H1 (cell line): ENCODE measurements at regions not wholly inside any gene's neighbourhood (a gene's known extent, or its start where the extent isn't known, plus 50 kb on each side); places are given as distances from the start of the nearest gene placed in this dataset.

ENCODE experiments used
- CTCF ChIA-PET: fragments of 300-600 bp; sonication (Branson Sonifier 250); formaldehyde crosslinking; loops from one replicate; lab custom pipeline; 2021; ENCODE audit not compliant: partially characterized antibody; lab: Charles Lee
- POLR2A ChIA-PET: fragments of 300-600 bp; sonication (Branson Sonifier 250); formaldehyde crosslinking; loops from one replicate; lab custom pipeline; 2021; ENCODE audit warnings: inconsistent platforms; ENCODE audit not compliant: partially characterized antibody; lab: Charles Lee
- DNase-seq, 2 experiments: peaks; one replicate each; pipeline versions ENCODE4 v3.0.0 to v3.0.0-alpha.2; 2010 to 2022; ENCODE audit warnings: low spot score in 2 of 2, low read depth in 1 of 2, mixed read lengths in 1 of 2
- FAIRE-seq: peaks from 2 replicates; lab custom pipeline; 2011; peaks lifted over from hg19 to GRCh38; lab: Jason Lieb, UNC
- H2AFZ ChIP-seq: 2 replicates; pipeline ENCODE4 v1.8.1; 2012; ENCODE audit warnings: low read length, inconsistent platforms
- H2AK5ac ChIP-seq: 2 replicates; pipeline ENCODE4 v1.6.1; 2013; ENCODE audit warnings: low read depth, low read length
- H2BK120ac ChIP-seq: replicated peaks from 2 replicates; pipeline ENCODE3; 2013; ENCODE audit warnings: low read depth, low read length, inconsistent platforms
- H2BK12ac ChIP-seq: 2 replicates; pipeline ENCODE4 v1.6.1; 2013; ENCODE audit warnings: low read depth, low read length
- H2BK15ac ChIP-seq: 2 replicates; pipeline ENCODE4 v1.6.1; 2013; ENCODE audit warnings: low read length
- H2BK20ac ChIP-seq: 2 replicates; pipeline ENCODE4 v1.6.1; 2013; ENCODE audit warnings: low read length
- H2BK5ac ChIP-seq: 2 replicates; pipeline ENCODE4 v1.6.1; 2013; ENCODE audit warnings: low read depth, low read length
- H3K14ac ChIP-seq: 2 replicates; pipeline ENCODE4 v1.6.1; 2013; ENCODE audit warnings: inconsistent platforms; ENCODE audit not compliant: insufficient read length
- H3K18ac ChIP-seq: 2 replicates; pipeline ENCODE4 v1.6.1; 2013; ENCODE audit warnings: low read length; ENCODE audit errors: extremely low read depth
- H3K23ac ChIP-seq: 2 replicates; pipeline ENCODE4 v1.6.1; 2013; ENCODE audit warnings: inconsistent platforms; ENCODE audit not compliant: insufficient read length
- H3K23me2 ChIP-seq: 2 replicates; pipeline ENCODE4 v1.6.1; 2013; ENCODE audit warnings: low read depth, low read length
- H3K27ac ChIP-seq: 2 replicates; pipeline ENCODE4 v1.6.1; 2011; ENCODE audit warnings: low read depth, low read length, inconsistent platforms
- H3K27me3 ChIP-seq, 4 experiments: replicated peaks in 1 of 4; 1 replicate in 1 of 4; 2 replicates in 3 of 4; pipeline versions ENCODE4 v1.6.1 to v1.8.1; 2011 to 2013; ENCODE audit warnings: low read length in 3 of 4, mild to moderate bottlenecking in 3 of 4, inconsistent platforms in 2 of 4, mixed read lengths in 2 of 4, moderate library complexity in 1 of 4; ENCODE audit not compliant: control insufficient read depth in 3 of 4, insufficient read depth in 3 of 4; ENCODE audit errors: extremely low read depth in 1 of 4
- H3K36me3 ChIP-seq, 4 experiments: 2 replicates each; pipeline versions ENCODE4 v1.6.1 to v1.8.1; 2011 to 2013; ENCODE audit warnings: mild to moderate bottlenecking in 4 of 4, low read length in 3 of 4, moderate library complexity in 2 of 4, control low read depth in 1 of 4, inconsistent platforms in 1 of 4; ENCODE audit not compliant: insufficient read depth in 4 of 4, control insufficient read depth in 2 of 4
- H3K4ac ChIP-seq: replicated peaks from 2 replicates; pipeline ENCODE3; 2013; ENCODE audit warnings: low read length, low read depth, mixed read lengths, inconsistent platforms; ENCODE audit not compliant: insufficient read length
- H3K4me1 ChIP-seq, 4 experiments: replicated peaks in 1 of 4; 1 replicate in 1 of 4; 2 replicates in 3 of 4; pipeline versions ENCODE4 v1.6.1 to v1.8.1; 2011 to 2013; ENCODE audit warnings: low read length in 3 of 4, inconsistent platforms in 2 of 4, mixed read lengths in 1 of 4; ENCODE audit not compliant: insufficient read depth in 4 of 4, control insufficient read depth in 3 of 4
- H3K4me2 ChIP-seq, 2 experiments: 2 replicates each; pipeline versions ENCODE4 v1.6.1 to v1.8.1; 2011 to 2013; ENCODE audit warnings: low read depth in 2 of 2, low read length in 2 of 2, control low read depth in 1 of 2, inconsistent platforms in 1 of 2, mild to moderate bottlenecking in 1 of 2; ENCODE audit not compliant: insufficient read depth in 1 of 2
- H3K4me3 ChIP-seq, 4 experiments: fragments of 200-600, 300-600 bp in 1 of 4; sonication (generic), shearing (Covaris generic), sonication (Bioruptor Twin) in 1 of 4; 2 replicates each; pipeline versions ENCODE4 v1.5.1 to v1.8.1; 2011 to 2016; ENCODE audit warnings: low read length in 4 of 4, low read depth in 3 of 4, control low read depth in 2 of 4, inconsistent platforms in 2 of 4, mild to moderate bottlenecking in 2 of 4, mixed read lengths in 1 of 4, moderate library complexity in 1 of 4; ENCODE audit not compliant: insufficient read depth in 2 of 4; ENCODE audit errors: extremely low read depth in 1 of 4
- H3K56ac ChIP-seq: replicated peaks from 2 replicates; pipeline ENCODE3; 2013; ENCODE audit warnings: low read depth, mild to moderate bottlenecking, mixed read lengths, low read length, inconsistent platforms; ENCODE audit not compliant: insufficient read length
- H3K79me1 ChIP-seq: 2 replicates; pipeline ENCODE4 v1.6.1; 2013; ENCODE audit warnings: low read depth, low read length, control low read depth
- H3K79me2 ChIP-seq, 2 experiments: 2 replicates each; pipeline versions ENCODE4 v1.6.1 to v1.8.1; 2012 to 2013; ENCODE audit warnings: low read length in 2 of 2, mild to moderate bottlenecking in 2 of 2, inconsistent platforms in 1 of 2; ENCODE audit not compliant: insufficient read depth in 2 of 2, control insufficient read depth in 1 of 2
- H3K9ac ChIP-seq, 4 experiments: replicated peaks in 1 of 4; 1 replicate in 1 of 4; 2 replicates in 3 of 4; pipeline versions ENCODE4 v1.6.1 to v1.8.1; 2011 to 2013; ENCODE audit warnings: low read depth in 3 of 4, low read length in 3 of 4, control low read depth in 2 of 4, mild to moderate bottlenecking in 2 of 4, moderate library complexity in 2 of 4, inconsistent platforms in 1 of 4; ENCODE audit errors: extremely low read depth in 1 of 4
- H3K9me3 ChIP-seq, 2 experiments: 2 replicates each; pipeline versions ENCODE4 v1.6.1 to v1.8.1; 2012 to 2013; ENCODE audit warnings: mild to moderate bottlenecking in 2 of 2, moderate library complexity in 2 of 2, control low read depth in 1 of 2, inconsistent platforms in 1 of 2, low read depth in 1 of 2, low read length in 1 of 2, mixed read lengths in 1 of 2; ENCODE audit not compliant: insufficient read depth in 2 of 2
- H4K20me1 ChIP-seq, 2 experiments: replicated peaks in 1 of 2; 2 replicates each; pipeline versions ENCODE3 to v1.8.1; 2011 to 2013; ENCODE audit warnings: inconsistent platforms in 2 of 2, low read length in 2 of 2, mild to moderate bottlenecking in 1 of 2; ENCODE audit not compliant: insufficient read depth in 2 of 2, control insufficient read depth in 1 of 2
- H4K5ac ChIP-seq: 2 replicates; pipeline ENCODE4 v1.6.1; 2013; ENCODE audit warnings: low read length, low read depth, mixed read lengths, inconsistent platforms; ENCODE audit not compliant: insufficient read length
- H4K8ac ChIP-seq: 2 replicates; pipeline ENCODE4 v1.8.0; 2013; ENCODE audit warnings: mild to moderate bottlenecking, moderate library complexity, low read length, inconsistent platforms; ENCODE audit not compliant: insufficient read depth; ENCODE audit errors: extremely low read depth
- H4K91ac ChIP-seq: replicated peaks from 2 replicates; pipeline ENCODE3; 2013; ENCODE audit warnings: low read length, mixed read lengths, inconsistent platforms; ENCODE audit not compliant: insufficient read length
- CHD2 ChIP-seq: IDR thresholded peaks from 2 replicates; pipeline ENCODE4 v1.6.1; 2012; ENCODE audit warnings: low read length, improper control_type of control experiment
- WGBS, 2 experiments: shearing (Covaris generic) in 1 of 2; methylation state at CpG; one replicate each; pipeline versions ENCODE4 v1.1.6 to v1.1.7; 2013 to 2015; ENCODE audit warnings: low lambda C conversion rate in 2 of 2, mixed read lengths in 2 of 2, inconsistent platforms in 1 of 2, low coverage in 1 of 2, missing lambda C conversion rate in 1 of 2; ENCODE audit not compliant: insufficient replicate concordance in 2 of 2, insufficient coverage in 1 of 2, insufficient read length in 1 of 2; ENCODE audit errors: extremely low coverage in 1 of 2, missing lambda C conversion rate in 1 of 2; 5-methylcytosine and 5-hydroxymethylcytosine counted together

- DNase-seq (no peak), FAIRE-seq (no peak)
- CTCF ChIA-PET = interaction anchor here (1.3 to 8.2 kb wide), 4 partner anchors 11 to 129 kb away, joined by 3 to 80 read pairs (median 18); no protein-coding TSS in a partner anchor
These were observed 72.4 kb downstream of the CCNG2 start for GRCh38 chr4:77229433-77229832.

More at GRCh38 chr4:77229433-77229832, 72.4 kb downstream of the CCNG2 start:
- Histone ChIP-seq H3K9me3 (peaks cover 2 to 3% of the 10 kb centered on the region in 2 experiments; a peak in 1 of 4 replicates), H2BK15ac (no peak overlapping the region), H2BK20ac (no peak overlapping the region), H4K91ac (no peak overlapping the region), H3K36me3 (no peaks in the 10 kb centered on the region), H2BK5ac (no peak overlapping the region), H3K23ac (no peak overlapping the region), H2AK5ac (no peak overlapping the region), H3K4me2 (no peak overlapping the region), H3K23me2 (no peaks in the 10 kb centered on the region), H3K79me2 (no peaks in the 10 kb centered on the region), H3K14ac (no peak overlapping the region), H2BK120ac (no peak overlapping the region), H3K4me1 (no peaks in the 10 kb centered on the region), H3K4ac (no peak overlapping the region), H4K5ac (no peak overlapping the region), H3K27me3 (no peaks in the 10 kb centered on the region), H2BK12ac (no peak overlapping the region), H3K4me3 (no peak overlapping the region), H4K20me1 (no peaks in the 10 kb centered on the region), H4K8ac (no peak overlapping the region), H3K27ac (no peak overlapping the region), H3K79me1 (no peaks in the 10 kb centered on the region), H3K9ac (no peak overlapping the region), H3K56ac (no peak overlapping the region), H3K18ac (no peak overlapping the region), H2AFZ (no peak overlapping the region)
- WGBS, 2 experiments = 90% methylated on average over 2 of the region's 2 CpGs; no CpG with 5 or more reads in 1 of the 2 experiments
- POLR2A ChIA-PET = no interaction called here
- TF ChIP-seq CHD2 = no peak
